Neural cell (in vitro differentiated cells): ENCODE measurements at regions not wholly inside any gene's neighbourhood (a gene's known extent, or its start where the extent isn't known, plus 50 kb on each side); places are given as distances from the start of the nearest gene placed in this dataset.

Source experiments
- H2AFZ ChIP-seq: fragments of 200-600, 300-800 bp; sonication (generic), shearing (Covaris generic); 2 replicates; pipeline ENCODE4 v1.6.0; 2014; ENCODE audit warnings: low read depth, mild to moderate bottlenecking, antibody characterized with exemption, low read length, moderate library complexity
- H3F3A ChIP-seq: fragments of 200-600 bp; shearing (Covaris generic); 2 replicates; pipeline ENCODE4 v1.6.1; 2016; ENCODE audit warnings: mild to moderate bottlenecking, moderate library complexity, mixed read lengths, antibody characterized with exemption, low read length; ENCODE audit not compliant: insufficient read depth, poor library complexity, severe bottlenecking
- H3K27ac ChIP-seq: fragments of 200-600, 300-800 bp; sonication (generic), shearing (Covaris generic); 2 replicates; pipeline ENCODE4 v1.5.1; 2014; ENCODE audit warnings: mild to moderate bottlenecking, low read length, moderate library complexity
- H3K27me3 ChIP-seq: fragments of 300-800, 200-600 bp; sonication (generic), shearing (Covaris generic); 2 replicates; pipeline ENCODE4 v1.6.0; 2014; ENCODE audit warnings: mild to moderate bottlenecking, low read depth, low read length, moderate library complexity; ENCODE audit not compliant: insufficient read depth
- H3K36me3 ChIP-seq: fragments of 300-800, 200-600 bp; sonication (generic), shearing (Covaris generic); 2 replicates; pipeline ENCODE4 v1.5.1; 2014; ENCODE audit warnings: mild to moderate bottlenecking, antibody characterized with exemption, low read length, moderate library complexity; ENCODE audit not compliant: insufficient read depth
- H3K4me2 ChIP-seq: fragments of 300-800, 200-600 bp; sonication (generic), shearing (Covaris generic); 2 replicates; pipeline ENCODE4 v1.6.0; 2014; ENCODE audit warnings: mild to moderate bottlenecking, low read length
- H3K4me3 ChIP-seq: fragments of 300-800, 200-600 bp; sonication (generic), shearing (Covaris generic); 2 replicates; pipeline ENCODE4 v1.5.1; 2014; ENCODE audit warnings: mild to moderate bottlenecking, low read length, moderate library complexity
- H3K79me2 ChIP-seq: fragments of 200-600 bp; shearing (Covaris generic); replicated peaks from 2 replicates; pipeline ENCODE4 v1.6.0; 2014; ENCODE audit warnings: mild to moderate bottlenecking, low read length, moderate library complexity; ENCODE audit not compliant: insufficient read depth
- H3K9ac ChIP-seq: fragments of 300-800, 200-600 bp; sonication (generic), shearing (Covaris generic); 2 replicates; pipeline ENCODE4 v1.6.1; 2016; ENCODE audit warnings: mild to moderate bottlenecking, low read length, mixed read lengths
- H3K9me2 ChIP-seq: fragments of 200-600 bp; shearing (Covaris generic); 2 replicates; pipeline ENCODE4 v1.6.1; 2016; ENCODE audit warnings: mild to moderate bottlenecking, low read length, mixed read lengths; ENCODE audit not compliant: insufficient read depth
- H3K9me3 ChIP-seq: fragments of 200-600, 300-800 bp; sonication (generic), shearing (Covaris generic); 2 replicates; pipeline ENCODE4 v1.6.1; 2016; ENCODE audit warnings: mild to moderate bottlenecking, mixed run types, low read length, moderate library complexity, mixed read lengths
- H4K20me1 ChIP-seq: fragments of 200-600 bp; shearing (Covaris generic); 2 replicates; pipeline ENCODE4 v1.6.1; 2016; ENCODE audit warnings: mild to moderate bottlenecking, mixed run types; ENCODE audit not compliant: insufficient read depth
- CTCF ChIP-seq: fragments of 450-650 bp; IDR thresholded peaks from 2 replicates; pipeline ENCODE4 v1.5.1; 2014; ENCODE audit warnings: antibody characterized with exemption, mild to moderate bottlenecking, moderate library complexity; ENCODE audit not compliant: poor library complexity, severe bottlenecking
- EP300 ChIP-seq: fragments of 450-650 bp; conservative IDR thresholded peaks from 2 replicates; pipeline ENCODE4 v1.6.1; 2014; ENCODE audit warnings: antibody characterized with exemption, mild to moderate bottlenecking, moderate library complexity; ENCODE audit not compliant: poor library complexity, severe bottlenecking
- EZH2 ChIP-seq: fragments of 200-600, 300-800 bp; shearing (Covaris generic), sonication (generic); IDR thresholded peaks from 2 replicates; pipeline ENCODE4 v1.6.1; 2014; ENCODE audit warnings: antibody characterized with exemption, low read length, borderline replicate concordance, mild to moderate bottlenecking; ENCODE audit not compliant: insufficient read depth, poor library complexity, severe bottlenecking
- MXI1 ChIP-seq: fragments of 450-650 bp; conservative IDR thresholded peaks from 2 replicates; pipeline ENCODE4 v1.6.1; 2014; ENCODE audit warnings: antibody characterized with exemption, mild to moderate bottlenecking; ENCODE audit not compliant: poor library complexity, severe bottlenecking
- POLR2AphosphoS5 ChIP-seq: IDR thresholded peaks from 2 replicates; pipeline ENCODE4 v1.6.1; 2012
- RAD21 ChIP-seq: fragments of 450-650 bp; conservative IDR thresholded peaks from 2 replicates; pipeline ENCODE4 v1.6.1; 2014; ENCODE audit warnings: antibody characterized with exemption, mild to moderate bottlenecking, moderate library complexity
- REST ChIP-seq: IDR thresholded peaks from 2 replicates; pipeline ENCODE4 v1.6.1; 2012; ENCODE audit warnings: borderline replicate concordance
- SMC3 ChIP-seq: fragments of 450-650 bp; conservative IDR thresholded peaks from 2 replicates; pipeline ENCODE4 v1.6.1; 2014; ENCODE audit warnings: antibody characterized with exemption, mild to moderate bottlenecking, moderate library complexity; ENCODE audit not compliant: poor library complexity
- TAF1 ChIP-seq: IDR thresholded peaks from 2 replicates; pipeline ENCODE4 v1.6.1; 2012; ENCODE audit warnings: low read depth

GRCh38 chr4:153971899-153972298, 183.0 kb upstream of the SFRP2 start:
- Histone ChIP-seq H3K4me3 (no peak overlapping the region), H3K4me2 (no peak overlapping the region), H3K9ac (no peak overlapping the region), H3K9me2 (no peaks in the 10 kb centered on the region), H3K79me2 (no peaks in the 10 kb centered on the region), H3F3A (no peaks in the 10 kb centered on the region), H3K27me3 (no peaks in the 10 kb centered on the region), H3K9me3 (peaks cover 13% of the 10 kb centered on the region), H4K20me1 (no peaks in the 10 kb centered on the region), H2AFZ (no peak overlapping the region), H3K36me3 (no peaks in the 10 kb centered on the region), H3K27ac (no peak overlapping the region)
- TF ChIP-seq EP300 = no peak
- no peak for TF ChIP-seq MXI1
- TF ChIP-seq SMC3 = no peak
- no peak for TF ChIP-seq RAD21
- TF ChIP-seq POLR2AphosphoS5 = no peak
- no peak for TF ChIP-seq EZH2
- TF ChIP-seq CTCF = no peak
- no peak for TF ChIP-seq REST
- TF ChIP-seq TAF1 = no peak

- Histone ChIP-seq H3K27me3 (no peaks in the 10 kb centered on the region), H2AFZ (no peak overlapping the region), H3K9me3 (peaks cover 11% of the 10 kb centered on the region), H3K9ac (no peak overlapping the region), H3F3A (no peaks in the 10 kb centered on the region), H3K9me2 (no peaks in the 10 kb centered on the region), H3K4me2 (no peak overlapping the region), H3K27ac (no peak overlapping the region), H3K36me3 (no peaks in the 10 kb centered on the region), H3K79me2 (no peaks in the 10 kb centered on the region), H3K4me3 (no peak overlapping the region), H4K20me1 (no peaks in the 10 kb centered on the region)
- no peak for TF ChIP-seq SMC3
- no peak for TF ChIP-seq RAD21
Measured at GRCh38 chr4:153970169-153970568, 181.3 kb upstream of the SFRP2 start.

- TF ChIP-seq CTCF = no peak
- no peak for TF ChIP-seq REST
- no peak for TF ChIP-seq EZH2
- no peak for TF ChIP-seq RAD21
- no peak for TF ChIP-seq SMC3
- TF ChIP-seq POLR2AphosphoS5 = no peak
- no peak for TF ChIP-seq EP300
- no peak for TF ChIP-seq TAF1
- no peak for TF ChIP-seq MXI1
- Histone ChIP-seq H3K36me3 (no peaks in the 10 kb centered on the region), H3K9me2 (no peaks in the 10 kb centered on the region), H3K27ac (no peak overlapping the region), H3K9ac (no peak overlapping the region), H3K9me3 (peaks cover 5% of the 10 kb centered on the region), H2AFZ (no peak overlapping the region), H4K20me1 (no peaks in the 10 kb centered on the region), H3K4me2 (no peak overlapping the region), H3F3A (no peaks in the 10 kb centered on the region), H3K79me2 (no peaks in the 10 kb centered on the region), H3K27me3 (no peaks in the 10 kb centered on the region), H3K4me3 (no peak overlapping the region)
Measured at GRCh38 chr4:153969542-153969941, 180.7 kb upstream of the SFRP2 start.
